ENCODE measurements at regions not wholly inside any gene's neighbourhood (a gene's known extent, or its start where the extent isn't known, plus 50 kb on each side); places are given as distances from the start of the nearest gene placed in this dataset.

DNA sequence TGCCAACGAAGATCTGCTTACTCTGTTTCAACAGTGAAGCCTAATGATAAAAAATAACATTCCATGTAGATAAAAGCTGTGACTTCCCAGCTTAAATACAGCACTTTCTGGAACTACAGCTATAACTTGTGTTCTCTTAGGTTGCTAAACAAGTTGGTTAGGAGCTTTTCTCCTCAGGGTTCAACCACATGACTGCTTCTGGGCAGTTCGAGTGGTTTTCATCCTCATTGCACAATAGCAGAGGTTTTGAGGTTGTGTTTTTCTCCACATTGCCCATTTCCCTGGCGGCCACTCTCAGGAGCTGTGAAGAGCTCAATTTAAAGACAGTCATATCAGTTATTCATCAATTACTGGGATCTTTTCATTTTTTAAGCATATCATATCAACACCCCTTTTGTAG lies 102.2 kb upstream of the CYP1B1 start:
- Histone ChIP-seq H3F3A (ENCODE audit: insufficient read depth) (peaks cover 75% of the 10 kb centered on the region), H3K4me2 (ENCODE audit: unreplicated experiment) (peak overlapping the region; percentile 10), H3K36me3 (ENCODE audit: low read depth) (no peaks in the 10 kb centered on the region), H3K27me3 (replicated peaks; ENCODE audit: insufficient read depth) (no peaks in the 10 kb centered on the region), H3K9me2 (ENCODE audit: insufficient read depth) (no peaks in the 10 kb centered on the region), H3K9ac (peak overlapping the region; percentile 43), H3K79me2 (ENCODE audit: insufficient read depth) (no peaks in the 10 kb centered on the region), H3K9me3 (ENCODE audit: low read depth) (no peaks in the 10 kb centered on the region), H3K4me1 (ENCODE audit: insufficient read depth) (peaks cover 71% of the 10 kb centered on the region), H2AFZ (no peak overlapping the region), H3K27ac (peak overlapping the region; percentile 82), H4K20me1 (ENCODE audit: insufficient read depth) (no peaks in the 10 kb centered on the region), H3K4me3 (no peak overlapping the region)
- 57 to 64% methylated on average over 3 of the region's 3 CpGs for WGBS, 2 experiments (ENCODE audit: low coverage in 1 of 2, low lambda C conversion rate in 2 of 2, missing lambda C conversion rate in 2 of 2)
- DNase-seq, result peak; percentile 41
- TF ChIP-seq EZH2 (IDR thresholded peaks at IDR 0.05; ENCODE audit: insufficient read depth, poor library complexity, severe bottlenecking), result no peak
- TF ChIP-seq EZH2phosphoT487 (IDR thresholded peaks at IDR 0.05; ENCODE audit: insufficient read depth, low read depth), result no peak
- in situ Hi-C loops (cut with MboI), result no loop called here

DNA sequence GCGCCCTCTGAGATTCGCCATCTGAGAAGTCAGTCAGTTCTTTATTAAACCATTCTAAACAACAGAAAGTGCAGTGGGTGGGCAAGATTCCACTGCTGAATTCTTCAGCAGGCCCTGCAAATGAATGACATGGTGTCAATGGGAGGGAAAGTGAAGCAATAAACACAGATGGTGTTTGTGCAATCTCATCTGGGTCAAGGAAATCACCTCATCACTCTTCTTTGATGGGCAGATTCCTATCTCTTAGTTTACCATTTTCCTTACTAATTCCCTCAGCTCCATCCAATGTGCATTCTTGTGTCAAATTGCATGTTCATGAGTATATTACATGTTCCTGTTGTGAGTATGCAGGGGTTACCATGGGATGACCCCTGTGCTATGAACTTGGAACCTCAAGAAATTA lies 100.7 kb upstream of the CYP1B1 start:
- peak; percentile 45 for DNase-seq
- no peak overlapping the region for H3K4me3 ChIP-seq
- no peaks in the 10 kb centered on the region for H3K9me2 ChIP-seq (ENCODE audit: insufficient read depth)
- H3F3A ChIP-seq (ENCODE audit: insufficient read depth), result peaks cover 76% of the 10 kb centered on the region
- peak overlapping the region; percentile 22 for H3K4me2 ChIP-seq (ENCODE audit: unreplicated experiment)
- peak overlapping the region; percentile 82 for H3K27ac ChIP-seq
- TF ChIP-seq EZH2phosphoT487 (IDR thresholded peaks at IDR 0.05; ENCODE audit: insufficient read depth, low read depth) (no peak), EZH2 (IDR thresholded peaks at IDR 0.05; ENCODE audit: insufficient read depth, poor library complexity, severe bottlenecking) (no peak)
- no peaks in the 10 kb centered on the region for H3K36me3 ChIP-seq (ENCODE audit: low read depth)
- H3K4me1 ChIP-seq (ENCODE audit: insufficient read depth), result peaks cover 73% of the 10 kb centered on the region
- H3K27me3 ChIP-seq (replicated peaks; ENCODE audit: insufficient read depth), result no peaks in the 10 kb centered on the region
- no peaks in the 10 kb centered on the region for H4K20me1 ChIP-seq (ENCODE audit: insufficient read depth)
- H3K9ac ChIP-seq, result no peak overlapping the region
- no peak overlapping the region for H2AFZ ChIP-seq
- WGBS, 2 experiments (ENCODE audit: low coverage in 1 of 2, low lambda C conversion rate in 2 of 2, missing lambda C conversion rate in 2 of 2), result 95 to 98% methylated on average over 2 of the region's 2 CpGs
- H3K79me2 ChIP-seq (ENCODE audit: insufficient read depth), result no peaks in the 10 kb centered on the region
- in situ Hi-C loops (cut with MboI), result no loop called here
- H3K9me3 ChIP-seq (ENCODE audit: low read depth), result no peaks in the 10 kb centered on the region

DNA sequence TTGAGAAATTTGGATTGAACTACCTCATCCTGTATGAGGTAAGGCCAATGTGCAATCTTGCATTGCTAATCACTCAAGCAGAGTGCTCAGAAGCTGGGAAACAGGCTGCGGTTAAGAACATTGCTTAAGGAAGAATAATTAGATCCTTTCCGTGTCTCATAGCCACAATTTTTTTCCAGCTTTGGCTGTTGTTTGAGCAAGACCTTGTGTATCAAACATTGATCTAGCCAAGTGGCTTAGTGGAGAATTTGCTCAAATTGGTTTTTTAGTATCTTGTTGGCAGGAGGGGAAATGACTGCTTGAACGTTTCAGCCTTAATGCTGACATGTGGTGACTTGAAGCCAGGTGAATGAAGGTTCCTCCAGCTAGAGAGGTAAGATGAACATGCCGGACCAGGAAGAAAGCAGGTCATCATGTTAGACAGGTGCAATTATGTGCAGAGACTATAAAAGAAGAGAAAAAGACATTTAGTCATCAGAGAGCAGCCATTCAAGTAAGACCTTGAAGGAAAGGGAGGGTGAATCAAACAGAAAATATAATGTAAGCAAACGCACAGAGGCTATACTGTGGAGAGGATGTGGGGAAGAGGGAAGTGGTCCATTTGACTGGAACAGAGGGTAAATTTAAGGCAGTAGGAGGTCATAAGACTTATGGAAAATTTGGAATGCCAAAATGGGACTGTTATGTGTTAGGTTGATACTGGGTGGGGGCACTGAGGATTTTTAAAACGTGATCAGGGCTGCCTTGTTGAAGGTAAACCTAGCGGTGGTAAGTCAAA lies 98.9 kb upstream of the CYP1B1 start:
- TF ChIP-seq EZH2phosphoT487 (IDR thresholded peaks at IDR 0.05; ENCODE audit: insufficient read depth, low read depth) (peak; percentile 86), EZH2 (IDR thresholded peaks at IDR 0.05; ENCODE audit: insufficient read depth, poor library complexity, severe bottlenecking) (no peak)
- peak overlapping the region; percentile 69 for H3K4me2 ChIP-seq (ENCODE audit: unreplicated experiment)
- H3K36me3 ChIP-seq (ENCODE audit: low read depth), result no peaks in the 10 kb centered on the region
- H3K4me3 ChIP-seq, result no peak overlapping the region
- H3K27ac ChIP-seq, result peak overlapping the region; percentile 72
- no peaks in the 10 kb centered on the region for H3K9me3 ChIP-seq (ENCODE audit: low read depth)
- H2AFZ ChIP-seq, result no peak overlapping the region
- no peaks in the 10 kb centered on the region for H3K79me2 ChIP-seq (ENCODE audit: insufficient read depth)
- peak; percentile 98 for DNase-seq
- no peaks in the 10 kb centered on the region for H4K20me1 ChIP-seq (ENCODE audit: insufficient read depth)
- H3K9me2 ChIP-seq (ENCODE audit: insufficient read depth), result no peaks in the 10 kb centered on the region
- H3K4me1 ChIP-seq (ENCODE audit: insufficient read depth), result peaks cover 66% of the 10 kb centered on the region
- in situ Hi-C loops (cut with MboI), result no loop called here
- H3K27me3 ChIP-seq (replicated peaks; ENCODE audit: insufficient read depth), result no peaks in the 10 kb centered on the region
- H3K9ac ChIP-seq, result 0 out of 2 replicates have a peak overlapping the region, but pooled peaks have one; percentile 20
- WGBS, 2 experiments (ENCODE audit: low coverage in 1 of 2, low lambda C conversion rate in 2 of 2, missing lambda C conversion rate in 2 of 2), result 42 to 43% methylated on average over 7 of the region's 7 CpGs
- peaks cover 66% of the 10 kb centered on the region for H3F3A ChIP-seq (ENCODE audit: insufficient read depth)

DNA sequence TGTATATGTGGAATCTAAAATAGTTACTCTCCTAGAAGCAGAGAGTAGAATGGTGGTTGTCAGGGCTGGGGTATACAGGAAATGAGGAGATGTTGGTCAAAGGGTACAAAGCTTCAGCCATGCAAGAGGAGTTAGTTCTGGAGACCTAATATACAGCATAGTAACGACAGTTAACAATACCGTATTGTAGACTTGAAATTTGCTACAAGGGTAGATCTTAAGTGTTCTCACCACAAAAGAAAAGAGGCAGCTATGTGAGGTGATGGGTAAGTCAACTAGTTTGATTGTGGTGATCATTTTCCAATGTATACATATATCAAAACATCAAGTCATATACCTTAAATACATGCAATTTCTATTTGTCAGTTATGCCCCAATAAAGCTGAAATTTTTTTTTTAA lies 98.2 kb upstream of the CYP1B1 start:
- Histone ChIP-seq H3F3A (ENCODE audit: insufficient read depth) (peaks cover 59% of the 10 kb centered on the region), H2AFZ (peak overlapping the region; percentile 26), H3K27me3 (replicated peaks; ENCODE audit: insufficient read depth) (no peaks in the 10 kb centered on the region), H3K9me2 (ENCODE audit: insufficient read depth) (no peaks in the 10 kb centered on the region), H3K79me2 (ENCODE audit: insufficient read depth) (no peaks in the 10 kb centered on the region), H3K9ac (peak overlapping the region; percentile 40), H3K4me3 (no peak overlapping the region), H3K4me1 (ENCODE audit: insufficient read depth) (peaks cover 62% of the 10 kb centered on the region), H3K9me3 (ENCODE audit: low read depth) (no peaks in the 10 kb centered on the region), H3K36me3 (ENCODE audit: low read depth) (no peaks in the 10 kb centered on the region), H4K20me1 (ENCODE audit: insufficient read depth) (no peaks in the 10 kb centered on the region), H3K4me2 (ENCODE audit: unreplicated experiment) (peak overlapping the region; percentile 69), H3K27ac (peak overlapping the region; percentile 72)
- TF ChIP-seq EZH2 (IDR thresholded peaks at IDR 0.05; ENCODE audit: insufficient read depth, poor library complexity, severe bottlenecking) (no peak), EZH2phosphoT487 (IDR thresholded peaks at IDR 0.05; ENCODE audit: insufficient read depth, low read depth) (no peak)
- 60 to 76% methylated on average over 2 of the region's 2 CpGs for WGBS, 2 experiments (ENCODE audit: low coverage in 1 of 2, low lambda C conversion rate in 2 of 2, missing lambda C conversion rate in 2 of 2)
- peak; percentile 7 for DNase-seq
- in situ Hi-C loops (cut with MboI), result no loop called here
